ENCODE measurements at regions not wholly inside any gene's neighbourhood (a gene's known extent, or its start where the extent isn't known, plus 50 kb on each side); places are given as distances from the start of the nearest gene placed in this dataset.

- peaks cover 25% of the 10 kb centered on the region for H3K27me3 Mint-ChIP-seq
- H3K27ac Mint-ChIP-seq (ENCODE audit: low read depth) = no peak overlapping the region
- no peaks in the 10 kb centered on the region for H3K4me1 Mint-ChIP-seq
- ATAC-seq (replicated peaks; ENCODE audit: extremely low read depth, poor library complexity, severe bottlenecking) (no peak), DNase-seq (ENCODE audit: low spot score in 2 of 2) (no peak)
- peaks cover 5% of the 10 kb centered on the region for H3K9me3 Mint-ChIP-seq
- H3K4me3 Mint-ChIP-seq = no peak overlapping the region
- H3K36me3 Mint-ChIP-seq (ENCODE audit: insufficient read depth) = peaks cover 2% of the 10 kb centered on the region
Measured at GRCh38 chr7:41910940-41911600, 208.2 kb upstream of the INHBA start.

GRCh38 chr7:41907444-41907843 is 204.6 kb upstream of the INHBA start:
- Mint-ChIP-seq H3K4me3 (no peak overlapping the region), H3K9me3 (peaks cover 5% of the 10 kb centered on the region), H3K27me3 (peaks cover 25% of the 10 kb centered on the region), H3K4me1 (no peaks in the 10 kb centered on the region), H3K36me3 (ENCODE audit: insufficient read depth) (peaks cover 2% of the 10 kb centered on the region), H3K27ac (ENCODE audit: low read depth) (no peak overlapping the region)
- ATAC-seq (replicated peaks; ENCODE audit: extremely low read depth, poor library complexity, severe bottlenecking) = no peak
- DNase-seq (ENCODE audit: low spot score in 2 of 2) = no peak

GRCh38 chr7:41900532-41900931 is 197.6 kb upstream of the INHBA start:
- Mint-ChIP-seq H3K9me3 (no peaks in the 10 kb centered on the region), H3K4me3 (no peak overlapping the region), H3K27ac (ENCODE audit: low read depth) (no peak overlapping the region), H3K27me3 (peaks cover 50% of the 10 kb centered on the region), H3K36me3 (ENCODE audit: insufficient read depth) (no peaks in the 10 kb centered on the region), H3K4me1 (no peaks in the 10 kb centered on the region)
- DNase-seq (ENCODE audit: low spot score in 2 of 2) = no peak
- ATAC-seq (replicated peaks; ENCODE audit: extremely low read depth, poor library complexity, severe bottlenecking) = no peak

DNA sequence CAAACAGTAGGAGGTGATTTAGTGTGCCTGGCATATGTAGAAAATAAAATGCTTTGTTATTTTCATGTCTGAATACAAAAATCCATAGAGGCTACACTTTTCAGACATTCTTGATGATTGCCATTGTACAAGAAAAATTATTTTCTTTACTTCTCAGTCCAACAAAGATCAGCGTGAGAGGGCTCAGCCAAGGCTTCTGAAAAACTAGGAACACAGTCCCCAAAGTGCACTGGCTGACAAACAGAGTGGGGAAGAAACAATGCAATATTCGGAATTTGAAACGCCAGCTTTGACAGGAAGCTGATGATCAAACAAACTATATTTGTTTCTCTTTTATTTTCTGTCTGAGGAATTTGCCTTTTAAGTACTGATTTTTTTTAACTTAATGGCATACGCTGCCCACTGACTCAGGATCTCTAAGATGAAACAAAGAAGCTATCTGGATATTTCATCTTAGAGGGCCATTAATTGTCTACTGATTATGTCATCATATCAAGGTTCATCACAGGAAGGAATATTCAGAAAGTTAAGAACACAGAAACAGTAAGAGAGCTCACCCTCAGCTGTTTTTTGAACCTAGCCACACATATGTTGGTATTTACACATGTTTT is 197.0 kb upstream of the INHBA start:
- H3K36me3 Mint-ChIP-seq (ENCODE audit: insufficient read depth) = no peaks in the 10 kb centered on the region
- no peak overlapping the region for H3K4me3 Mint-ChIP-seq
- ATAC-seq (replicated peaks; ENCODE audit: extremely low read depth, poor library complexity, severe bottlenecking) = no peak
- no peaks in the 10 kb centered on the region for H3K4me1 Mint-ChIP-seq
- peaks cover 50% of the 10 kb centered on the region for H3K27me3 Mint-ChIP-seq
- no peak for DNase-seq (ENCODE audit: low spot score in 2 of 2)
- H3K27ac Mint-ChIP-seq (ENCODE audit: low read depth) = no peak overlapping the region
- H3K9me3 Mint-ChIP-seq = no peaks in the 10 kb centered on the region

GRCh38 chr7:41893656-41894055 is 190.8 kb upstream of the INHBA start:
- ATAC-seq (replicated peaks; ENCODE audit: extremely low read depth, poor library complexity, severe bottlenecking) (no peak), DNase-seq (ENCODE audit: low spot score in 2 of 2) (no peak)
- H3K4me1 Mint-ChIP-seq = no peaks in the 10 kb centered on the region
- H3K27ac Mint-ChIP-seq (ENCODE audit: low read depth) = no peak overlapping the region
- no peak overlapping the region for H3K4me3 Mint-ChIP-seq
- no peaks in the 10 kb centered on the region for H3K36me3 Mint-ChIP-seq (ENCODE audit: insufficient read depth)
- H3K9me3 Mint-ChIP-seq = no peaks in the 10 kb centered on the region
- peaks cover 31% of the 10 kb centered on the region for H3K27me3 Mint-ChIP-seq

DNA sequence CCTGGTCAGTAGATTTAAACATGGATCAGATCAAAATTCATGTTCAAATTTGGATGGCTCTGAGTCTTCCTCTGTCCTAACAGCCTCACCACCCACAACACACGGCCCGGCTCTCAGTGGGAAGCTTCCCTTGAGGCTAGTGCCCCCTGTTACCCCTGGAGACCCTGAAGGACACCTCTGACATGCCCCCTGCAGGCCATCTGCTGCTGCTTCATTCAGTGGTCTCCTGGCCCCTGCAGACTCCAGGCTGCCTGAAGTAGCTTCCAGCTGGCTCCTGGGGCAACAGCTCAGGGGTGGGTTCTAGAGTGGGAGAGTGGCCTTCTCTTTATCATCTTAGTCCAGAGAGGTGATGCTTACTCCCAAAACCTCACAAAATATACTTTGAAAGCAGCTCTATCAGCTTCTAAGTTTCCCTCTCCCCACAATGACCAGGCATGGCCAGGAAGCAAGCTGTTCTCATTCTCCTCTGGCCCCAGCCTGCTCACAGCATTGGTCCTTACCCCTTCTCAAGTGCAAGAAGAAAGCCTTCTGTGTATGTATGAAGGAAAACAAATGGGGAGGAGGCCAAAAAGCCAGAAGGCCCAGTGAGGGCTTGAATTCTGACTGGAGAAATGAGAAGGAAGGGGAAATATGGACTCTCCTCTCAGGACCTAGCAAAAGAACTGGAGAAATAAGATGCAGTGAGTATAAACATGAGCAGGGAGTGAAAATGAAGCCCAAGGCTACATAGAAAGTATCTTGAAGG is 189.6 kb upstream of the INHBA start:
- no peaks in the 10 kb centered on the region for H3K9me3 Mint-ChIP-seq
- DNase-seq (ENCODE audit: low spot score in 2 of 2) (no peak), ATAC-seq (replicated peaks; ENCODE audit: extremely low read depth, poor library complexity, severe bottlenecking) (no peak)
- no peak overlapping the region for H3K27ac Mint-ChIP-seq (ENCODE audit: low read depth)
- H3K27me3 Mint-ChIP-seq = peaks cover 19% of the 10 kb centered on the region
- H3K4me3 Mint-ChIP-seq = no peak overlapping the region
- no peaks in the 10 kb centered on the region for H3K36me3 Mint-ChIP-seq (ENCODE audit: insufficient read depth)
- no peaks in the 10 kb centered on the region for H3K4me1 Mint-ChIP-seq

DNA sequence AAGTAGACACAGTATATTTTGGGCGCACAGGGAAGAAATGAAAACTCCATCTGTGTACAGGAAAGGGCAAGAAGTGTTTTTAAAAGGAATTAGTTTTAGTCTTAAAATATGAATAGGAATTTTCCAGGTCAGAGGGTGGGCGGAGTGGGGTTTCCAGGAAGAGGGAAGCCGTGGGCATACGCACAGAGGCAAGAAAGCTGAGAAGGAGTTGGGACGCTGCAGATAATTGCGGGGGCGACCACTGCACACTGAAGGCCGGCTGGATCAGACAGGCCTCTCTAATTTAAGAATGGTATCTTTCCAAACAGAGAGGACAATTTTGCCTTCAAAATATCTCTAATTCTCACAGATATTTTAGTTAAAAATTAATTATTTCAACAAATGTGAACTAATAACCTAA is 189.1 kb upstream of the INHBA start:
- no peaks in the 10 kb centered on the region for H3K9me3 Mint-ChIP-seq
- no peak overlapping the region for H3K27ac Mint-ChIP-seq (ENCODE audit: low read depth)
- H3K4me3 Mint-ChIP-seq = no peak overlapping the region
- H3K36me3 Mint-ChIP-seq (ENCODE audit: insufficient read depth) = no peaks in the 10 kb centered on the region
- peaks cover 13% of the 10 kb centered on the region for H3K27me3 Mint-ChIP-seq
- H3K4me1 Mint-ChIP-seq = no peaks in the 10 kb centered on the region
- no peak for ATAC-seq (replicated peaks; ENCODE audit: extremely low read depth, poor library complexity, severe bottlenecking)
- no peak for DNase-seq (ENCODE audit: low spot score in 2 of 2)

DNA sequence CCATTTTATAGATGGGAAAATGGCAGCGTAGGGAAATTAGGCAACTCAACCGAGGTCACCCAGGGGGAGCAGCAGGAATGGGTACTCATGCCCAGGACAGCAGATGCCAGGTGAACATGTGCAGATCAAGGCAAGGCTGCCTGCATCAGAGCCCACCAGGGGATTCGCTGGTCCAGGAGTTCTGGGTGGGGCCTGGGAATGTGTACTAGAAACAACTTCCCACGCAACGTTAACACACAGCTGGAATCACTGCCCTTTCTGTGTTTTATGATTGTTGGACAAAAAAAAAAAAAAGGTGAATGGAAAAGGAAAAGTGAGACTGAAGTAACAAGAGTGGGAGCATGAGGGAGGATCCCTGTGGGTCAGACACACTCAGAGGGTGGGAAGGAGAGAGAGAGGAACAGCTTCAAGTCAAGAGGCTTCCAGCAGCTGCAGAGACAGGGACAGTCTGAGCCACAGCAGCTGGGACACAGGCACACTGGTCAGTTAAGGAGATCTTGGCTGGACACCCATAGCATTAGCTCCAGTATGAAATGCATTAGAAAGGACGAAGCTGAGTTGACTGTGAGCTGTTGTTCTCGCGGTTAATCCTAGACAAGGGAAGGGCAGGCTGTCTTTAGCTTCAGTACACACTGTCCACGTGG is 187.9 kb upstream of the INHBA start:
- H3K27ac Mint-ChIP-seq (ENCODE audit: low read depth) = no peak overlapping the region
- ATAC-seq (replicated peaks; ENCODE audit: extremely low read depth, poor library complexity, severe bottlenecking) (no peak), DNase-seq (ENCODE audit: low spot score in 2 of 2) (no peak)
- peaks cover 2% of the 10 kb centered on the region for H3K27me3 Mint-ChIP-seq
- no peaks in the 10 kb centered on the region for H3K9me3 Mint-ChIP-seq
- no peaks in the 10 kb centered on the region for H3K4me1 Mint-ChIP-seq
- H3K4me3 Mint-ChIP-seq = no peak overlapping the region
- H3K36me3 Mint-ChIP-seq (ENCODE audit: insufficient read depth) = peaks cover 3% of the 10 kb centered on the region

- no peaks in the 10 kb centered on the region for H3K4me1 Mint-ChIP-seq
- no peak overlapping the region for H3K27ac Mint-ChIP-seq (ENCODE audit: low read depth)
- H3K27me3 Mint-ChIP-seq = no peaks in the 10 kb centered on the region
- DNase-seq (ENCODE audit: low spot score in 2 of 2) (no peak), ATAC-seq (replicated peaks; ENCODE audit: extremely low read depth, poor library complexity, severe bottlenecking) (no peak)
- H3K9me3 Mint-ChIP-seq = no peaks in the 10 kb centered on the region
- peaks cover 3% of the 10 kb centered on the region for H3K36me3 Mint-ChIP-seq (ENCODE audit: insufficient read depth)
- H3K4me3 Mint-ChIP-seq = no peak overlapping the region
Measured at GRCh38 chr7:41889472-41889871, 186.6 kb upstream of the INHBA start.

DNA sequence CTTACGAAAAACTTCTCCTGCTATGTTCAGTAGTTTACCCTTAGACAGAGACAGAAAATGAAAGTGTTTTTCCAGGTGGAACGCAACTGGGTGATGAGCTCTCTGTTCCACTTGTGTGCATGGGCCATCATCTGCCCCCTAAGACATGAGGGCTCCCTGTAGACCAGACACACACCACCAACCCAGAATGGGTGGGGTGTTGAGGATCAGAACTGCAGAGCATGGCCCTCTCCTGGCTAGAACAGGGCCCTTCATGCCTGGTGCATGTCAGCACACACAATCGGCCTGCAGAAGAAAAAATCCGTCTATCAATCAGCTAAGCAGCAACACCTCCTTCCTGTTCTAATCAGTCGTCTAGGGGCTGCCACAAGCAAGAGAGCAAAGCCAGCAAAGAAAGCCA is 186.2 kb upstream of the INHBA start:
- Mint-ChIP-seq H3K4me1 (no peaks in the 10 kb centered on the region), H3K36me3 (ENCODE audit: insufficient read depth) (peaks cover 3% of the 10 kb centered on the region), H3K4me3 (no peak overlapping the region), H3K27ac (ENCODE audit: low read depth) (no peak overlapping the region), H3K27me3 (no peaks in the 10 kb centered on the region), H3K9me3 (no peaks in the 10 kb centered on the region)
- ATAC-seq (replicated peaks; ENCODE audit: extremely low read depth, poor library complexity, severe bottlenecking) = no peak
- no peak for DNase-seq (ENCODE audit: low spot score in 2 of 2)

GRCh38 chr7:41887416-41887815 is 184.5 kb upstream of the INHBA start:
- H3K9me3 Mint-ChIP-seq = no peaks in the 10 kb centered on the region
- ATAC-seq (replicated peaks; ENCODE audit: extremely low read depth, poor library complexity, severe bottlenecking) (no peak), DNase-seq (ENCODE audit: low spot score in 2 of 2) (no peak)
- peaks cover 3% of the 10 kb centered on the region for H3K36me3 Mint-ChIP-seq (ENCODE audit: insufficient read depth)
- H3K4me1 Mint-ChIP-seq = peaks cover 5% of the 10 kb centered on the region
- no peak overlapping the region for H3K27ac Mint-ChIP-seq (ENCODE audit: low read depth)
- no peak overlapping the region for H3K4me3 Mint-ChIP-seq
- no peaks in the 10 kb centered on the region for H3K27me3 Mint-ChIP-seq

DNA sequence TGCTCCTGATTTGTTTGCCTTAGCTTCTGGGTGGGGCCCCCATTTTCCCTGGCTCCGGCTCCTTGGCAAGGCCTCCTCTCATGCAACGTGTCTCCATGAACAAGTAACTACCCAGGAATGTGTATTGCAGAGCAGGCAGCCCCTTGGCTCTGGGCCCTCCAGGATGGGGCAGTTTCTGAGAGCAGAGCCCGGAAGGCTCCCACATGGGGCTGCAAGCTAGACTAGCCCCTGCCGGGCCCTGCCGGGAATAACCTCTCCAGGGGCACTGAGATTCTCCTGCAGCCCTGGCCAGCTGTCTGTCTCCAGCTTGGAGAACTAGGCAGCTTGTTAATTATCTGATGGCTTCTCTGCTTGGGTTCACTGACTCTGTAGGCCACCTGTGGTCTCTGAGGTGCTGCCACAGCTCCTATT is 184.0 kb upstream of the INHBA start:
- peaks cover 3% of the 10 kb centered on the region for H3K36me3 Mint-ChIP-seq (ENCODE audit: insufficient read depth)
- peaks cover 4% of the 10 kb centered on the region for H3K9me3 Mint-ChIP-seq
- peaks cover 10% of the 10 kb centered on the region for H3K4me1 Mint-ChIP-seq
- DNase-seq (ENCODE audit: low spot score in 2 of 2) (no peak), ATAC-seq (replicated peaks; ENCODE audit: extremely low read depth, poor library complexity, severe bottlenecking) (no peak)
- H3K4me3 Mint-ChIP-seq = no peak overlapping the region
- no peaks in the 10 kb centered on the region for H3K27me3 Mint-ChIP-seq
- H3K27ac Mint-ChIP-seq (ENCODE audit: low read depth) = no peak overlapping the region

All from central memory CD8-positive, alpha-beta T cell (primary cell).